H9 (cell line): ENCODE measurements at regions not wholly inside any gene's neighbourhood (a gene's known extent, or its start where the extent isn't known, plus 50 kb on each side); places are given as distances from the start of the nearest gene placed in this dataset.

Experiments
- DNase-seq: peaks from one replicate; pipeline ENCODE4 v3.0.0-alpha.2; 2017
- H2AFZ ChIP-seq: one replicate; pipeline ENCODE4 v1.6.1; 2013; ENCODE audit warnings: mild to moderate bottlenecking, low read length, control low read depth, moderate library complexity
- H2AK5ac ChIP-seq: 2 replicates; pipeline ENCODE4 v1.6.1; 2013; ENCODE audit warnings: low read length, control low read depth, mixed read lengths; ENCODE audit not compliant: insufficient read length
- H2BK120ac ChIP-seq: one replicate; pipeline ENCODE4 v1.6.1; 2013; ENCODE audit warnings: low read depth, mild to moderate bottlenecking, low read length, control low read depth, inconsistent platforms; ENCODE audit not compliant: poor library complexity, severe bottlenecking
- H2BK12ac ChIP-seq: 2 replicates; pipeline ENCODE4 v1.6.1; 2013; ENCODE audit warnings: low read length, control low read depth, mixed read lengths, low read depth; ENCODE audit not compliant: insufficient read length
- H2BK15ac ChIP-seq: 2 replicates; pipeline ENCODE4 v1.6.1; 2013; ENCODE audit warnings: low read depth, low read length, control low read depth
- H2BK20ac ChIP-seq: one replicate; pipeline ENCODE4 v1.6.1; 2013; ENCODE audit warnings: low read depth, mild to moderate bottlenecking, low read length, control low read depth, inconsistent platforms; ENCODE audit not compliant: poor library complexity, severe bottlenecking
- H2BK5ac ChIP-seq: 2 replicates; pipeline ENCODE4 v1.6.1; 2013; ENCODE audit warnings: low read length, control low read depth, mixed read lengths; ENCODE audit not compliant: insufficient read length
- H3K14ac ChIP-seq: 2 replicates; pipeline ENCODE4 v1.6.1; 2013; ENCODE audit warnings: low read length, control low read depth; ENCODE audit not compliant: insufficient read depth
- H3K18ac ChIP-seq: 2 replicates; pipeline ENCODE4 v1.6.1; 2013; ENCODE audit warnings: low read depth, mild to moderate bottlenecking, mixed read lengths, low read length, control low read depth; ENCODE audit not compliant: insufficient read length
- H3K23ac ChIP-seq: 2 replicates; pipeline ENCODE4 v1.6.1; 2013; ENCODE audit warnings: low read length, control low read depth, mixed read lengths, low read depth; ENCODE audit not compliant: insufficient read length
- H3K23me2 ChIP-seq: 2 replicates; pipeline ENCODE4 v1.6.1; 2013; ENCODE audit warnings: low read depth, mild to moderate bottlenecking, mixed read lengths, low read length, control low read depth; ENCODE audit not compliant: insufficient read length, poor library complexity, severe bottlenecking
- H3K27ac ChIP-seq: 2 replicates; pipeline ENCODE4 v1.5.1; 2013; ENCODE audit warnings: low read length, control low read depth, mixed read lengths, low read depth; ENCODE audit not compliant: insufficient read length
- H3K27me3 ChIP-seq: 2 replicates; pipeline ENCODE4 v1.6.1; 2013; ENCODE audit warnings: low read length, control low read depth, inconsistent platforms; ENCODE audit not compliant: insufficient read depth
- H3K4ac ChIP-seq: 2 replicates; pipeline ENCODE4 v1.6.1; 2013; ENCODE audit warnings: low read depth, mild to moderate bottlenecking, control low read depth, inconsistent platforms, low read length, moderate library complexity
- H3K4me1 ChIP-seq: 2 replicates; pipeline ENCODE4 v1.6.1; 2013; ENCODE audit warnings: low read length, control low read depth, inconsistent platforms; ENCODE audit not compliant: insufficient read depth
- H3K4me2 ChIP-seq: 2 replicates; pipeline ENCODE4 v1.6.1; 2013; ENCODE audit warnings: low read length, control low read depth, mixed read lengths; ENCODE audit not compliant: insufficient read length, insufficient read depth
- H3K56ac ChIP-seq: 2 replicates; pipeline ENCODE4 v1.6.1; 2013; ENCODE audit warnings: low read depth, mild to moderate bottlenecking, mixed read lengths, low read length, control low read depth; ENCODE audit not compliant: insufficient read length
- H3K79me1 ChIP-seq: 2 replicates; pipeline ENCODE4 v1.6.1; 2013; ENCODE audit warnings: low read depth, mild to moderate bottlenecking, moderate library complexity, low read length, control low read depth, inconsistent platforms; ENCODE audit not compliant: insufficient read depth, poor library complexity, severe bottlenecking
- H3K79me2 ChIP-seq: 2 replicates; pipeline ENCODE4 v1.6.1; 2013; ENCODE audit warnings: low read length, control low read depth, inconsistent platforms; ENCODE audit not compliant: insufficient read depth
- H3K9ac ChIP-seq: 2 replicates; pipeline ENCODE4 v1.6.1; 2013; ENCODE audit warnings: low read length, control low read depth, mixed read lengths; ENCODE audit not compliant: insufficient read length; ENCODE audit errors: extremely low read depth
- H3K9me3 ChIP-seq: one replicate; pipeline ENCODE4 v1.6.1; 2013; ENCODE audit warnings: low read depth, low read length, inconsistent platforms; ENCODE audit not compliant: control insufficient read depth
- H3T11ph ChIP-seq: one replicate; pipeline ENCODE4 v1.6.1; 2013; ENCODE audit warnings: mild to moderate bottlenecking, low read length, control low read depth, inconsistent platforms
- H4K20me1 ChIP-seq: one replicate; pipeline ENCODE4 v1.6.1; 2013; ENCODE audit not compliant: control insufficient read depth, insufficient read length, insufficient read depth
- H4K5ac ChIP-seq: 2 replicates; pipeline ENCODE4 v1.6.1; 2013; ENCODE audit warnings: low read depth, mild to moderate bottlenecking, mixed read lengths, low read length, control low read depth; ENCODE audit not compliant: insufficient read length
- H4K8ac ChIP-seq: replicated peaks from 2 replicates; pipeline ENCODE4 v1.6.1; 2013; ENCODE audit warnings: low read length, control low read depth, mixed read lengths, low read depth; ENCODE audit not compliant: insufficient read length
- H4K91ac ChIP-seq: 2 replicates; pipeline ENCODE4 v1.6.1; 2013; ENCODE audit warnings: low read depth, mild to moderate bottlenecking, moderate library complexity, mixed read lengths, low read length, control low read depth; ENCODE audit not compliant: insufficient read length
- H3K27ac Mint-ChIP-seq, 3 experiments: 2 replicates in 2 of 3; 3 replicates in 1 of 3; pipeline ENCODE4 v1.8.0; 2020 to 2021; ENCODE audit warnings: mixed read lengths in 3 of 3, mild to moderate bottlenecking in 1 of 3, moderate library complexity in 1 of 3
- H3K27me3 Mint-ChIP-seq: 2 replicates; pipeline ENCODE4 v1.8.0; 2021; ENCODE audit warnings: low read depth, mild to moderate bottlenecking, moderate library complexity, mixed read lengths
- H3K36me3 Mint-ChIP-seq, 3 experiments: 2 replicates in 2 of 3; 3 replicates in 1 of 3; pipeline ENCODE4 v1.8.0; 2020 to 2021; ENCODE audit warnings: low read depth in 3 of 3, mixed read lengths in 3 of 3; ENCODE audit not compliant: insufficient read depth in 1 of 3
- H3K4me1 Mint-ChIP-seq, 2 experiments: 2 replicates each; pipeline ENCODE4 v1.8.0; 2020; ENCODE audit warnings: mixed read lengths in 2 of 2
- H3K4me3 Mint-ChIP-seq, 2 experiments: 2 replicates in 1 of 2; 3 replicates in 1 of 2; pipeline ENCODE4 v1.8.0; 2020 to 2021; ENCODE audit warnings: mild to moderate bottlenecking in 2 of 2, mixed read lengths in 2 of 2, moderate library complexity in 1 of 2
- H3K9me3 Mint-ChIP-seq, 2 experiments: 2 replicates in 1 of 2; 3 replicates in 1 of 2; pipeline ENCODE4 v1.8.0; 2020; ENCODE audit warnings: mild to moderate bottlenecking in 2 of 2, mixed read lengths in 2 of 2, moderate library complexity in 1 of 2
- CTCF ChIP-seq: fragments of 200-600 bp; sonication (generic); conservative IDR thresholded peaks from 3 replicates; pipeline ENCODE4 v1.8.0; 2021; ENCODE audit warnings: antibody characterized with exemption, mild to moderate bottlenecking
- WGBS: extraction: QIAGEN DNeasy Blood & Tissue Kit; methylation state at CpG from one replicate; pipeline ENCODE4 v1.1.7; 2013; ENCODE audit warnings: missing lambda C conversion rate, low lambda C conversion rate, mixed read lengths; ENCODE audit not compliant: insufficient read length; ENCODE audit errors: extremely low coverage; 5-methylcytosine and 5-hydroxymethylcytosine counted together

- H3K4me3 Mint-ChIP-seq: no peak overlapping the region
- WGBS: no CpG with 5 or more reads among the region's 5 CpGs
- no peak overlapping the region for H3T11ph ChIP-seq
- no peaks in the 10 kb centered on the region for H3K79me1 ChIP-seq
- H3K27ac Mint-ChIP-seq: no peak overlapping the region
- H2BK5ac ChIP-seq: no peak overlapping the region
- no peaks in the 10 kb centered on the region for H4K20me1 ChIP-seq
- no peak overlapping the region for H3K14ac ChIP-seq
- no peak overlapping the region for H2AFZ ChIP-seq
- no peak overlapping the region for H4K8ac ChIP-seq
- H2AK5ac ChIP-seq: no peak overlapping the region
- H3K4me1 ChIP-seq: no peaks in the 10 kb centered on the region
- no peak for TF ChIP-seq CTCF
- H3K23me2 ChIP-seq: no peaks in the 10 kb centered on the region
- H3K4ac ChIP-seq: no peak overlapping the region
- no peak overlapping the region for H2BK12ac ChIP-seq
- H3K36me3 Mint-ChIP-seq: no peaks in the 10 kb centered on the region
- no peak overlapping the region; the same call in 1 of the 2 replicates for H2BK15ac ChIP-seq
- H3K79me2 ChIP-seq: no peaks in the 10 kb centered on the region
- no peak overlapping the region for H3K4me2 ChIP-seq
- no peak overlapping the region for H4K91ac ChIP-seq
- H4K5ac ChIP-seq: no peak overlapping the region
- no peaks in the 10 kb centered on the region for H3K27me3 Mint-ChIP-seq
- H3K9me3 Mint-ChIP-seq: no peaks in the 10 kb centered on the region
- no peak overlapping the region for H3K9ac ChIP-seq
- no peak overlapping the region for H2BK20ac ChIP-seq
- H3K18ac ChIP-seq: no peak overlapping the region
- no peaks in the 10 kb centered on the region for H3K27me3 ChIP-seq
- no peaks in the 10 kb centered on the region for H3K9me3 ChIP-seq
- no peak for DNase-seq
- peaks cover 0 to 6% of the 10 kb centered on the region in 2 experiments; a peak in 1 of 4 replicates for H3K4me1 Mint-ChIP-seq
- H3K27ac ChIP-seq: no peak overlapping the region
- H3K23ac ChIP-seq: no peak overlapping the region
- no peak overlapping the region for H2BK120ac ChIP-seq
- no peak overlapping the region for H3K56ac ChIP-seq
These were observed 890.7 kb upstream of the CELF4 start for GRCh38 chr18:38456253-38456652.
